Fibroblast of mammary gland (primary cell): ENCODE measurements at regions not wholly inside any gene's neighbourhood (a gene's known extent, or its start where the extent isn't known, plus 50 kb on each side); places are given as distances from the start of the nearest gene placed in this dataset.
"Not testable (repeated sequence)": the region's sequence is repeated elsewhere in the genome, so short reads cannot be mapped to it uniquely, and the experiment has no call there.

Source experiments
- DNase-seq: peaks from one replicate; pipeline ENCODE4 v3.0.0-alpha.2; 2010; ENCODE audit warnings: low read depth
- H3K4me3 ChIP-seq: 2 replicates; pipeline ENCODE4 v1.5.1; 2011; ENCODE audit warnings: low read depth, mild to moderate bottlenecking, low read length, moderate library complexity; ENCODE audit not compliant: control insufficient read depth

DNA sequence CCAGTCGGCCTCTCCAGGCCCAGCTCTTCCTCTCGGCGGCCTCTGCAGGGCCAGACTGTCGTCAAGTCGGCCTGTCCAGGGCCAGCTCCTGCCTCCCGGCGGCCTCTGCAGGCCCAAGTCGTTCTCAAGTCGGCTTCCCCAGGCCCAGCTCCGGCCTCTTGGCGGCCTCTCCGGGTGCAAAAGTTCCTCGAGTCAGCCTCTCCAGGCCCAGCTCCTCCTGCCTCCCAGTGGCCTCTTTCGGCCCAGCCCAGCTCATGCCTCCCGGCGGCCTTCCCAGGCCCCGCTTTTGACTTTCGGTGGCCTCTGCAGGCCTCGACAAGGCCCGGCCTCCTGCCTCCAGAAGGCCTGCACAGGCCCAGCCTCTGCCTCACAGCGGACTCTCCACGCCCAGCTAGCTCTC is 51.7 kb upstream of the METTL14 start:
- H3K4me3 ChIP-seq, DNase-seq: not testable (repeated sequence)

DNA sequence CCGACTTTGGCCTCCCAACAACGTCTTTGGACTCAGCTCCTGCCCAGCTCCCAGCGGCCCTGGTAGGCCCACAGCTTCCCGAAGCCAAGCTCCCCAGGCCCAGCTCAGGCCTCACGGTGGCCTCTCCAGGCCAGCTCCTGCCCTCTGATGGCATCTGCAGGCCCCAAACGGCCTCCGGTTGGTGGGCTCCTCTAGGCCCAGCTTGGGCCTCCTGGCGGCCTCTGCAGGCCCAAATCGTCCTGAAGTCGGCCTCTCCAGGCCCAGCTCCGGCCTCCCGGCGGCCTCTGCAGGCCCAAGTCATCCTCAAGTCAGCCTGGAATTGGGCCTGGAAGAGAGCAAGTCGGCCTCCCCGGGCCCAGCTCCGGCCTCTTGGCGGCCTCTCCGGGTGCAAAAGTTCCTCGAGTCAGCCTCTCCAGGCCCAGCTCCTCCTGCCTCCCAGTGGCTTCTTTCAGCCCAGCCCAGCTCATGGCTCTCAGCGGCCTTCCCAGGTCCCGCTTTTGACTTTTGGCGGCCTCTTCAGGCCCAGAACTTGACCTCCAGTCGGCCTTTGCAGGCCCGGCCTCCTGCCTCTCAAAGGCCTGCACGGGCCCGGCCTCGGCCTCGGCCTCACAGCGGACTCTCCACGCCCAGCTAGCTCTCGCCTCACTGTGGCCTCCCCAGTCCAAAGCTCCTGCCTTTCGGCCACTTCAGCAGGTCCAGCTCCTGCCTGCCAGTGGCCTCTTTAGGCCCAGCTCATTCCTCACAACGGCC is 50.9 kb upstream of the METTL14 start:
- DNase-seq, H3K4me3 ChIP-seq: not testable (repeated sequence)
